Gastrocnemius medialis (tissue), 4 donors: ENCODE measurements at regions not wholly inside any gene's neighbourhood (a gene's known extent, or its start where the extent isn't known, plus 50 kb on each side); places are given as distances from the start of the nearest gene placed in this dataset.

Experiments
- ATAC-seq, 2 donors: fragments of 150-250 bp; one replicate each; pipeline ENCODE4 v1.9.1; 2016
- DNase-seq, 2 donors: peaks; one replicate each; pipeline ENCODE4 v3.0.0-alpha.2; 2019
- H3K27ac ChIP-seq, 4 donors: fragments of 200-600 bp; sonication (generic); 1 replicate in 1 of 4; 2 replicates in 3 of 4; pipeline ENCODE4 v1.5.1; 2016 to 2018; ENCODE audit warnings: mild to moderate bottlenecking in 2 of 4, moderate library complexity in 1 of 4
- H3K27me3 ChIP-seq, 3 donors: fragments of 200-600 bp; sonication (generic) in 2 of 3; 1 replicate in 1 of 3; 2 replicates in 2 of 3; pipeline versions ENCODE4 v1.5.1 to v1.6.0; 2016 to 2019; ENCODE audit warnings: mild to moderate bottlenecking in 1 of 3, moderate library complexity in 1 of 3
- H3K36me3 ChIP-seq, 2 donors: fragments of 200-600 bp; sonication (generic) in 1 of 2; one replicate each; pipeline ENCODE4 v1.5.1; 2017 to 2018
- H3K4me1 ChIP-seq, 2 donors: fragments of 200-600 bp; sonication (generic) in 1 of 2; one replicate each; pipeline ENCODE4 v1.5.1; 2016 to 2017; ENCODE audit warnings: mild to moderate bottlenecking in 2 of 2
- H3K4me3 ChIP-seq, 4 donors: fragments of 200-600 bp; sonication (generic) in 3 of 4; 1 replicate in 1 of 4; 2 replicates in 3 of 4; pipeline ENCODE4 v1.5.1; 2016 to 2019; ENCODE audit warnings: mild to moderate bottlenecking in 2 of 4
- H3K9me3 ChIP-seq, 3 donors: fragments of 200-600 bp; sonication (generic) in 2 of 3; 1 replicate in 1 of 3; 2 replicates in 2 of 3; pipeline ENCODE4 v1.5.1; 2016 to 2019
- POLR2A ChIP-seq, 2 donors: fragments of 450-650 bp; IDR thresholded peaks; one replicate each; pipeline ENCODE4 v1.6.1; 2017; ENCODE audit warnings: antibody characterized with exemption in 2 of 2, mild to moderate bottlenecking in 2 of 2, moderate library complexity in 2 of 2
- in situ Hi-C, 4 donors: fragments of 200-750 bp; cut with MboI; loops; one replicate each; pipeline versions ENCODE4 v1.15.0 to v1.8.0; 2017; ENCODE audit warnings: low sequenced_read_pairs in 4 of 4
- intact Hi-C: fragments of 100-400 bp; cut with DNase I; formaldehyde crosslinking; loops from one replicate; pipeline ENCODE4 v1.15.1; 2023; ENCODE audit warnings: low total_unique reads
- TF ChIP-seq, protein P1 (sequence below), 5 experiments: fragments of 450-650 bp in 3 of 5; fragments of 200-600 bp in 2 of 5; sonication (generic) in 2 of 5; IDR thresholded peaks in 4 of 5; conservative IDR thresholded peaks in 1 of 5; 1 replicate in 4 of 5; 2 replicates in 1 of 5; pipeline ENCODE4 v1.5.1; 2016 to 2019; ENCODE audit warnings: antibody characterized with exemption in 5 of 5, mild to moderate bottlenecking in 3 of 5, moderate library complexity in 3 of 5

DNA sequence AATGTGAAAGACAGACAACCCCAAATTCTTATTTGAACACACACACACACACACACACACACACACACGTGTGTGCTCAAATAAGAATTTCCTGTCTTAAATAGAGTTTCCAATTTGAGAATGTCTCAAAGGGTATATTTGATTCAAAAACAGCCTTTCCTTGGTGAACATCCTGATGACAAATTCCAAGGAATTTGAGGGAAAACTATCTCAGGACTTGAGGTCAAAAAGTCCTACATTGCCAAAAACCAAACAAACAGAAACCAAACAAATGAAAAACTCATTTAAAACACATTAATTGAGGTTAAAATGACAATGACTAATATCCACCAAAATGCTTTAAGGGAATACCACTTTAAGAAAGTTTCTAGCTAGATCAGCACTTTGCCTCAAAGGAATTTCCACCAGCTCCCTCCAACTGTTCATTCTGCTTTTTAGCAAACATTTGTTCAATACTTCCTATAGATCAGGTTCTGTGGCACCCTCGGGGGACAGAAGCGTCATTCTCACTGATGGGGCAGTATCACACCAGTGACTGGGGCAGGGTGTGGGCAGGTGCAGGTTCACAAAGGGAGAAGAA, 232.1 kb upstream of the TRIB2 start:
- peak overlapping the region in 1 of 4 donors; percentile 4 for H3K27ac ChIP-seq
- in situ Hi-C loops: no loop called here
- no peak for ATAC-seq
- H3K9me3 ChIP-seq: no peaks in the 10 kb centered on the region
- H3K4me1 ChIP-seq: peaks cover 0 to 7% of the 10 kb centered on the region in 2 donors
- intact Hi-C loops: no loop called here
- H3K4me3 ChIP-seq: no peak overlapping the region
- no peak for DNase-seq
- TF ChIP-seq, protein P1, sequence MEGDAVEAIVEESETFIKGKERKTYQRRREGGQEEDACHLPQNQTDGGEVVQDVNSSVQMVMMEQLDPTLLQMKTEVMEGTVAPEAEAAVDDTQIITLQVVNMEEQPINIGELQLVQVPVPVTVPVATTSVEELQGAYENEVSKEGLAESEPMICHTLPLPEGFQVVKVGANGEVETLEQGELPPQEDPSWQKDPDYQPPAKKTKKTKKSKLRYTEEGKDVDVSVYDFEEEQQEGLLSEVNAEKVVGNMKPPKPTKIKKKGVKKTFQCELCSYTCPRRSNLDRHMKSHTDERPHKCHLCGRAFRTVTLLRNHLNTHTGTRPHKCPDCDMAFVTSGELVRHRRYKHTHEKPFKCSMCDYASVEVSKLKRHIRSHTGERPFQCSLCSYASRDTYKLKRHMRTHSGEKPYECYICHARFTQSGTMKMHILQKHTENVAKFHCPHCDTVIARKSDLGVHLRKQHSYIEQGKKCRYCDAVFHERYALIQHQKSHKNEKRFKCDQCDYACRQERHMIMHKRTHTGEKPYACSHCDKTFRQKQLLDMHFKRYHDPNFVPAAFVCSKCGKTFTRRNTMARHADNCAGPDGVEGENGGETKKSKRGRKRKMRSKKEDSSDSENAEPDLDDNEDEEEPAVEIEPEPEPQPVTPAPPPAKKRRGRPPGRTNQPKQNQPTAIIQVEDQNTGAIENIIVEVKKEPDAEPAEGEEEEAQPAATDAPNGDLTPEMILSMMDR (IDR thresholded peaks at IDR 0.05 in 4 of 5, conservative IDR thresholded peaks at IDR 0.05 in 1 of 5): no peak
- no peak for TF ChIP-seq POLR2A (IDR thresholded peaks at IDR 0.05)
- H3K36me3 ChIP-seq: no peaks in the 10 kb centered on the region
- no peaks in the 10 kb centered on the region for H3K27me3 ChIP-seq

DNA sequence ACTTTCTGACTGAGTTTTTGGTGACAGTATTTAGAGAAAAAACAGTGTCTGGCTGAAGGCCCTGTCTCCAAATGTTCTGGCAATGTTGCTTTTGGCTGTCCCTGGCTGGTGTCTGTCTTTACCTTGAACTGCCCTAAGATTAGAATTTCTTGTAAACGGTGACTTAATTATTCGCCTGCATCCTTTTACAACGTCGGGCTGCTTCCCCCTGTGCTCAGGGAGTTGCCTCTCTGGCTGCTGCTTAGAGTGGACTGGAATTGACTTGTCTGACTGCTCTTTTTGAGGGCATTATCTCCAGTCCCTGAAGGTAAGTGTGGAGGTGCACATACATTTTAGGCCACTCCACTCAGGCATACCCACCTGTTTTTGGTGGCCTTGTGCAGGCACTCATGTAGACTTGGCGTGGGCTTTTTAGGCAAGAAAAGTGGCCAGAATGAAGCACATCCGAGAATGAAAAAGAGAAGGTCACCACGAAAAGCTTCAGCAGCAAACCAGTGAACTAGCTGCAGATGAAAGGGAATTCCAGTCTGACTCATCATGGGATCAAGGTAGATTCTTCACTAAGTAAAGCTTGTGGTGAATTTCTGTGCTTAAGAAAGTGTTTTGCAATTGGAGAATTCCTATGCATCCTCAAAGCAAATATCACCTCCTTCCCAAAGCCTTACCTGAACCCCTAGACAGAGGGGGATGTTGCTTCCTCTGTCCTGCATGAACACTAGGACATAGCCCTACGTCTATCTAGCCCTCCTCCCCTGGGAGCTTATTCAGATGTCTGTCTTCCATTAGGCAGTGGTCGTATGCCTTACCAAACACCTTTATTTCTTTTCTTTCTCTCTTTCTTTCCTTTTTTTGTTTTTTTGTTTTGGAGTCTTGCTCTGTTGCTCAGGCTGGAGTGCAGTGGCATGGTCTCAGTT, 230.3 kb upstream of the TRIB2 start:
- DNase-seq (no peak), ATAC-seq (no peak)
- in situ Hi-C loops: no loop called here
- no peaks in the 10 kb centered on the region for H3K9me3 ChIP-seq
- no peaks in the 10 kb centered on the region for H3K27me3 ChIP-seq
- TF ChIP-seq, protein P1 (IDR thresholded peaks at IDR 0.05 in 4 of 5, conservative IDR thresholded peaks at IDR 0.05 in 1 of 5): no peak
- no peak for TF ChIP-seq POLR2A (IDR thresholded peaks at IDR 0.05)
- H3K4me3 ChIP-seq: no peak overlapping the region
- intact Hi-C loops: no loop called here
- no peak overlapping the region for H3K27ac ChIP-seq
- H3K4me1 ChIP-seq: peaks cover 0 to 7% of the 10 kb centered on the region in 2 donors
- no peaks in the 10 kb centered on the region for H3K36me3 ChIP-seq

DNA sequence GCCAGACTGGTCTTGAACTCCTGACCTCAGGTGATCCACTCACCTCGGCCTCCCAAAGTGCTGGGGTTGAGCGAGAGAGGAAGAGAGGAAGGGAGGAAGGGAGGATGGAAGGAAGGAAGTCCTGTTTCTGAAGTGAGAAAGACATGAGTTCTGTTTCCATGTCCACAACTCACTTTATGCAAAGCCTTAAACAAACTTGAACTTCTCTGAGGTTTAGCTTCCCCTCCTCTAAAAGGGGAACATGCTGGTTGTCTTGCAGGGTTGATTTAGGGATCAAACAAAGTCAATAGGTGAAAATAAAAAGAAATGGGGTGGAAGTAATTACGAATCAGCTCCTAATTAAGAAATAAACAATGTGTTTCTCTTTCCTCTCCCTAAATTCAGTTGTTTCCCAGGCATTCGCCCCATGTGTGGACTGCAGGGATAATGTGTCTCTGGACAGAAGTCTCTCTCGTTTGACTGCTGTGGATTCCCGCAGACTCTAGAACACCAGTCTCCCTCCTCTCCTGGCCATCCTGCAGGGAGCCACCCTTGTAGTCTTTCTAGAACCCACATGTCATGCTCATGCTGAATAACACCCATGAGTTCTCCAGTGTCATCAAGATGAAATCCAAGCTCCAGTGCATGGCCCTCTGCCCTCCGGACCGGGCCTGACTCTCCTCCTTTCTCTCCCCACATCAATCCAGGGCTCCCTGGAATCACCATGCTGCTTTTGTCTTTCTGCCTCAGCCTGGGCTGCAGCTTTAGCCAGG, 229.3 kb upstream of the TRIB2 start:
- no peak for ATAC-seq
- H3K4me1 ChIP-seq: peaks cover 0 to 7% of the 10 kb centered on the region in 2 donors
- H3K27ac ChIP-seq: no peak overlapping the region
- no peaks in the 10 kb centered on the region for H3K36me3 ChIP-seq
- intact Hi-C loops: no loop called here
- no peak overlapping the region for H3K4me3 ChIP-seq
- H3K27me3 ChIP-seq: no peaks in the 10 kb centered on the region
- in situ Hi-C loops: no loop called here
- H3K9me3 ChIP-seq: no peaks in the 10 kb centered on the region
- no peak for DNase-seq
- TF ChIP-seq, protein P1 (IDR thresholded peaks at IDR 0.05 in 4 of 5, conservative IDR thresholded peaks at IDR 0.05 in 1 of 5): no peak
- no peak for TF ChIP-seq POLR2A (IDR thresholded peaks at IDR 0.05)

DNA sequence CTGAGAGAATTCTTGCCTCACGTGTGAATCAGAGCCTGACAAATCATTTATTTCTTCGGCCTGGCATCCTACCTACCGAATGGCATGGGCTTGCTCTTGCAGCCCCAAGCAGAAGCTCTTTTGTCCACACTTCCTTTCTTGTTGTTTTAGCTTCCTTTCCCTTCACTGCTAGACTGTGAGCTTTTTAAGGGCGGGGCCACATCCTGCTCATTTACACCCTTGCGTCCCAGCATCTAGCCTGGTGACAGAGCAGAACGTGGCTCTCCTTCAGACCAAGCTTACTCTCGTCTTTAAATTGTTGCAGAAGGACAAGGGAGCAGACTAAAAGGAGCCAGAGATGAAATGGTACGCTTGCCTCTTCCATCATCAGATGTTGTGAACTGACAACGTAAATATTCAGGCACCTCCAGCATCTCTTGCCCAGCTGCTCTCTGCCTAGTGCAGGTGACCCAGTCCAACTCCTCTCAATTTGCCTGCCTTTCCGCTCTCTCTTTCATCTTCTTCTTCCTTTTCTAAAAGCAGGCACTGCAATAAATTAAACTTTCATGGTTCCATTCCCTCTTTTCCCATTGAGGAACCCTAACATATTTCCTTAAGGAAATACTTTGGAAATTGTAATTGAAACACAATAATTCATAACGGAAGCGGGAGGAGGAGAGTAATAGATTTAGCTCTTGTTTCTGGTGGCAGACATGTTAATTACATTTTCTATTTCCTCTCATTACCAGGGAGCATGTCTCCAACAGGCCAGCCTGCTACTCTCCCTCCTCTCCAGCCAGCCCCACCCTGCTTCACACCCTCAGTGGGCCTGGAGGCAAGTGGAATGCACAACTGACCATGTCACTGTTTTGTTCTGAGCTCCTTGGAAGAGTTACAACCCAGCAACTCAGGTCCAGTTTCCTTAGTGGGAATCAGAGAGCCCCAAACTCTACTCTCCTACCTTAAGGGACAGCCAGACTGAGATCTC, 228.1 kb upstream of the TRIB2 start:
- in situ Hi-C loops: no loop called here
- H3K27me3 ChIP-seq: no peaks in the 10 kb centered on the region
- intact Hi-C loops: no loop called here
- ATAC-seq (no peak), DNase-seq (no peak)
- H3K9me3 ChIP-seq: no peaks in the 10 kb centered on the region
- no peaks in the 10 kb centered on the region for H3K36me3 ChIP-seq
- peaks cover 0 to 7% of the 10 kb centered on the region in 2 donors for H3K4me1 ChIP-seq
- no peak overlapping the region for H3K4me3 ChIP-seq
- no peak overlapping the region for H3K27ac ChIP-seq
- TF ChIP-seq, protein P1 (IDR thresholded peaks at IDR 0.05 in 4 of 5, conservative IDR thresholded peaks at IDR 0.05 in 1 of 5): no peak
- TF ChIP-seq POLR2A (IDR thresholded peaks at IDR 0.05): no peak
